DND-41 (cell line): ENCODE measurements at regions not wholly inside any gene's neighbourhood (a gene's known extent, or its start where the extent isn't known, plus 50 kb on each side); places are given as distances from the start of the nearest gene placed in this dataset.

Experiments used
- ATAC-seq: fragments of 200-7000 bp; cut with Tn5 transposase; 3 replicates; pipeline ENCODE4 v1.9.1; 2021; ENCODE audit warnings: low read depth; ENCODE audit not compliant: insufficient read depth
- DNase-seq: peaks from one replicate; pipeline ENCODE4 v3.0.0-alpha.2; 2020
- H2AFZ ChIP-seq: 2 replicates; pipeline ENCODE4 v1.6.0; 2012; ENCODE audit warnings: low read depth, low read length
- H3K27ac ChIP-seq: 2 replicates; pipeline ENCODE4 v1.5.1; 2012; ENCODE audit warnings: low read length, inconsistent platforms
- H3K27me3 ChIP-seq: fragments of 200-600 bp; sonication (generic); 2 replicates; pipeline ENCODE4 v1.6.0; 2012; ENCODE audit warnings: low read length, mild to moderate bottlenecking, inconsistent platforms; ENCODE audit not compliant: insufficient read depth, poor library complexity
- H3K36me3 ChIP-seq: 2 replicates; pipeline ENCODE4 v1.5.1; 2012; ENCODE audit warnings: low read length, inconsistent platforms; ENCODE audit not compliant: insufficient read depth
- H3K4me1 ChIP-seq: 2 replicates; pipeline ENCODE4 v1.5.1; 2012; ENCODE audit warnings: mild to moderate bottlenecking, low read length; ENCODE audit not compliant: insufficient read depth
- H3K4me2 ChIP-seq: 2 replicates; pipeline ENCODE4 v1.6.0; 2012; ENCODE audit warnings: mild to moderate bottlenecking, moderate library complexity, low read length, inconsistent platforms; ENCODE audit not compliant: insufficient read depth
- H3K4me3 ChIP-seq, 2 experiments: fragments of 200-600 bp in 1 of 2; shearing (Covaris generic) in 1 of 2; 2 replicates each; pipeline ENCODE4 v1.5.1; 2012 to 2016; ENCODE audit warnings: inconsistent platforms in 2 of 2, low read length in 2 of 2, mild to moderate bottlenecking in 2 of 2, low read depth in 1 of 2, moderate library complexity in 1 of 2
- H3K79me2 ChIP-seq: 2 replicates; pipeline ENCODE4 v1.6.0; 2012; ENCODE audit warnings: low read length, inconsistent platforms; ENCODE audit not compliant: insufficient read depth
- H3K9ac ChIP-seq: 2 replicates; pipeline ENCODE4 v1.6.0; 2012; ENCODE audit warnings: low read depth, mild to moderate bottlenecking, inconsistent platforms, low read length, moderate library complexity
- H3K9me3 ChIP-seq: 2 replicates; pipeline ENCODE4 v1.5.1; 2012; ENCODE audit warnings: low read length, moderate library complexity, mild to moderate bottlenecking, inconsistent platforms; ENCODE audit not compliant: insufficient read depth, severe bottlenecking
- H4K20me1 ChIP-seq: 2 replicates; pipeline ENCODE4 v1.6.0; 2012; ENCODE audit warnings: low read length; ENCODE audit not compliant: insufficient read depth
- EZH2 ChIP-seq: IDR thresholded peaks from 3 replicates; pipeline ENCODE4 v1.6.1; 2012; ENCODE audit warnings: borderline replicate concordance, low read depth, mild to moderate bottlenecking, moderate library complexity, low read length, inconsistent platforms; ENCODE audit not compliant: severe bottlenecking
- TF ChIP-seq, protein P1 (sequence below): IDR thresholded peaks from 2 replicates; pipeline ENCODE4 v1.5.1; 2012; ENCODE audit warnings: borderline replicate concordance, low read length, moderate library complexity, mild to moderate bottlenecking; ENCODE audit not compliant: poor library complexity, severe bottlenecking; ENCODE audit errors: extremely low read depth

DNA sequence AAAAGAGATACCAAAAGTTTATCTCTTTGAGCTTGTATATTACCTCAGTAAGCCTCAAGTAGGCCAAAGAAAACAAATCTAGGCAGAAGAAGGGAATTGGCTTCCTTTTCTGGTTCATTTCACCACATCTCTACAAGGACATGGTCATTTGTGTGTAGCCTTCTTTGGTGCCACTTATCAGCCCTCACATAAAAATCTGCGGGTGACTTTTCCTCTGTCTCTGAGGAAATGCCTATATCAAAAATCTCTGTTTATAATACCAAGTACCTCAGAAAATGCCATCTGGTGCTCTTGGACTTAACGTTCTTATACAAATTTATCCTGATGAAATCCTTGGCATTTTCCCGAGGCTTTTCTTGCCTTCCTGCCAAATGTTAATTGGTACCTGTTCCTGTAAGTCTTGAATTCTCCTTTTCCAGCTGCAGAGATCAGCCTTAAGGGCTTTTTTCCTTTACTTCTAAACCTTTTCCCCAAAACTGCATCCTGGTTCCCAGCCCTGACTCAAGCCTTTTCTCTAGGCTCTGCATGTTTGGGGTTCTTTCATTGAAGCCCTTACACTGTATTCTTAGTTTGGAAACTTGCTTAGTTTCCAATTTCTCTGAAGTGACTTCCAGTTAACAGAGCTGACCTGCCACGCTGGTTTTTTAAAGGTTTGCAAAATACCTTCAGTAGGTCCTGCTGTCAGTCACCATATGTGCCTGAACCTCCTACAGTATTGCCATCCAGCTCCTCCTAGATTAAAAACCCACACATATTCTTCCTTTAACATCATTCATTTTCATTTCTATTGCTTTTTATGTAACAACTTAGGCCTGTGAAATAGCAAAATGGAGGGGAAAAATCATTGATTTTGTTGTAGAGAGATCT is 191.2 kb upstream of the PREP start:
- no peaks in the 10 kb centered on the region for H3K27me3 ChIP-seq
- H3K79me2 ChIP-seq, result no peaks in the 10 kb centered on the region
- H3K4me1 ChIP-seq, result peaks cover 47% of the 10 kb centered on the region
- H3K4me2 ChIP-seq, result no peak overlapping the region
- no peaks in the 10 kb centered on the region for H3K9me3 ChIP-seq
- no peak overlapping the region for H3K4me3 ChIP-seq
- H3K27ac ChIP-seq, result peak overlapping the region; percentile 24
- TF ChIP-seq EZH2, result no peak
- TF ChIP-seq, protein P1, sequence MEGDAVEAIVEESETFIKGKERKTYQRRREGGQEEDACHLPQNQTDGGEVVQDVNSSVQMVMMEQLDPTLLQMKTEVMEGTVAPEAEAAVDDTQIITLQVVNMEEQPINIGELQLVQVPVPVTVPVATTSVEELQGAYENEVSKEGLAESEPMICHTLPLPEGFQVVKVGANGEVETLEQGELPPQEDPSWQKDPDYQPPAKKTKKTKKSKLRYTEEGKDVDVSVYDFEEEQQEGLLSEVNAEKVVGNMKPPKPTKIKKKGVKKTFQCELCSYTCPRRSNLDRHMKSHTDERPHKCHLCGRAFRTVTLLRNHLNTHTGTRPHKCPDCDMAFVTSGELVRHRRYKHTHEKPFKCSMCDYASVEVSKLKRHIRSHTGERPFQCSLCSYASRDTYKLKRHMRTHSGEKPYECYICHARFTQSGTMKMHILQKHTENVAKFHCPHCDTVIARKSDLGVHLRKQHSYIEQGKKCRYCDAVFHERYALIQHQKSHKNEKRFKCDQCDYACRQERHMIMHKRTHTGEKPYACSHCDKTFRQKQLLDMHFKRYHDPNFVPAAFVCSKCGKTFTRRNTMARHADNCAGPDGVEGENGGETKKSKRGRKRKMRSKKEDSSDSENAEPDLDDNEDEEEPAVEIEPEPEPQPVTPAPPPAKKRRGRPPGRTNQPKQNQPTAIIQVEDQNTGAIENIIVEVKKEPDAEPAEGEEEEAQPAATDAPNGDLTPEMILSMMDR, result no peak
- no peak for DNase-seq
- no peak for ATAC-seq
- no peak overlapping the region for H3K9ac ChIP-seq
- H2AFZ ChIP-seq, result peak overlapping the region; percentile 62
- no peaks in the 10 kb centered on the region for H3K36me3 ChIP-seq
- no peaks in the 10 kb centered on the region for H4K20me1 ChIP-seq

DNA sequence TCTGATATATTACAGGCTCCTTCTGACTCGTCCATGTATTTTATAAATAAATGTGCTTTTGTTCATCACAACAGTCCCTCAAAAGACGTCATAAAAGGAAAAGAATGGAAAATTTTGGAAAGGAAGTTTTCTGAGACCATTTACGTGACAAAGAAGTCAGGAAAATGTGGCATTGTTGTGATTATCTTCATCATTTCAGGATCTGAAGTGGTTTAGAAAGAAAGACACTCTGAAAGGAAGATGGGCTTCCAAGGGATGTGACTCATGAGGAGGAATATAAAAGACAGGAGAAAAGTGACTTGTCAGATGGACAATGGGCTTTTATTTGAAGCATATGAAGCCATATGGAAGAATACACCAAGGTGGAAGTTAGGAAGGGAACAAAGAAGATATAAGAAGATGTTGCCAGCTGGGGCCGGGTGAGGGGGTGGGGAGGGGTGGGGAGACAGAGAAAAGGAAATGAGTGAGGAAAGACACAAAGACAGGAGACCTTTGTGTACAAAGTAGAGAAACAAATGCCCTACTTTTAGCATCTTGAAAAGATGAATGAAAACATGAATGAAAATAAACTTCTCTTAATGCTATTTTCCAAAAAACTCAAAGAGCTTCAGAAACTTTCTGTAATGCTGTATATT is 190.3 kb upstream of the PREP start:
- ATAC-seq (0 out of 3 replicates have a peak, but pooled peaks have one; percentile 35), DNase-seq (no peak)
- Histone ChIP-seq H3K9ac (no peak overlapping the region), H3K79me2 (no peaks in the 10 kb centered on the region), H3K4me3 (no peak overlapping the region), H3K9me3 (no peaks in the 10 kb centered on the region), H3K27ac (peak overlapping the region; percentile 37; the same call in 1 of the 2 replicates), H4K20me1 (no peaks in the 10 kb centered on the region), H3K27me3 (no peaks in the 10 kb centered on the region), H2AFZ (peak overlapping the region; percentile 62), H3K36me3 (no peaks in the 10 kb centered on the region), H3K4me1 (peaks cover 56% of the 10 kb centered on the region), H3K4me2 (no peak overlapping the region)
- TF ChIP-seq, protein P1, result no peak

DNA sequence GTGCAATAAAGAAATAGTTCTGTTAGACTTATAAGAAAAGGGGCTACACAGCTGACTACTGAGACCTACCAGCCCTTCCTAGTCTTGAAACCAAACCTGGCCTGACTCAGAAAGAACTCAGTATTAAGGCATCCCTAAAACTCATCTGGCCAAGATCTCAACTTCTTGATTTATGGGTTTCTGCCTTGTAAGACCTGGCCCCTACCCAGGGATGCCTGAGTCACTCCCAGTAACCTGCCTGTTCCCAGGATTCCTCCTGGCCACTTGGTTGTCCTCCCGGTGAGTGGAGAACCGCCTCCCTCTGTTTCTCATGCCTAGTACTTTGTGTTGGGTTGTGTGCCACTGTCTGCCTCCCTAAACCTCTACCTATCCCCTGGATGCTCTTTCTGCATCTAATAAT is 189.4 kb upstream of the PREP start:
- peak overlapping the region; percentile 37 for H3K27ac ChIP-seq
- H3K79me2 ChIP-seq, result no peaks in the 10 kb centered on the region
- no peak overlapping the region for H3K4me2 ChIP-seq
- H3K4me1 ChIP-seq, result peaks cover 64% of the 10 kb centered on the region
- H2AFZ ChIP-seq, result no peak overlapping the region
- no peaks in the 10 kb centered on the region for H4K20me1 ChIP-seq
- H3K9me3 ChIP-seq, result no peaks in the 10 kb centered on the region
- ATAC-seq (no peak), DNase-seq (no peak)
- H3K27me3 ChIP-seq, result no peaks in the 10 kb centered on the region
- H3K4me3 ChIP-seq, result no peak overlapping the region
- no peak overlapping the region for H3K9ac ChIP-seq
- H3K36me3 ChIP-seq, result no peaks in the 10 kb centered on the region
- no peak for TF ChIP-seq EZH2
- TF ChIP-seq, protein P1, result no peak
